Cerebellar nuclear complex (tissue), 1 donor: ENCODE measurements at regions not wholly inside any gene's neighbourhood (a gene's known extent, or its start where the extent isn't known, plus 50 kb on each side); places are given as distances from the start of the nearest gene placed in this dataset.
A peak's percentile ranks its signal among the peaks of the same experiment; 100 is the strongest.
"Not testable (repeated sequence)": the region's sequence is repeated elsewhere in the genome, so short reads cannot be mapped to it uniquely, and the experiment has no call there.

Source experiments
- DNase-seq, 2 experiments: peaks; one replicate each; lab custom pipeline; 2025; lab: John Stamatoyannopoulos, UW

DNA sequence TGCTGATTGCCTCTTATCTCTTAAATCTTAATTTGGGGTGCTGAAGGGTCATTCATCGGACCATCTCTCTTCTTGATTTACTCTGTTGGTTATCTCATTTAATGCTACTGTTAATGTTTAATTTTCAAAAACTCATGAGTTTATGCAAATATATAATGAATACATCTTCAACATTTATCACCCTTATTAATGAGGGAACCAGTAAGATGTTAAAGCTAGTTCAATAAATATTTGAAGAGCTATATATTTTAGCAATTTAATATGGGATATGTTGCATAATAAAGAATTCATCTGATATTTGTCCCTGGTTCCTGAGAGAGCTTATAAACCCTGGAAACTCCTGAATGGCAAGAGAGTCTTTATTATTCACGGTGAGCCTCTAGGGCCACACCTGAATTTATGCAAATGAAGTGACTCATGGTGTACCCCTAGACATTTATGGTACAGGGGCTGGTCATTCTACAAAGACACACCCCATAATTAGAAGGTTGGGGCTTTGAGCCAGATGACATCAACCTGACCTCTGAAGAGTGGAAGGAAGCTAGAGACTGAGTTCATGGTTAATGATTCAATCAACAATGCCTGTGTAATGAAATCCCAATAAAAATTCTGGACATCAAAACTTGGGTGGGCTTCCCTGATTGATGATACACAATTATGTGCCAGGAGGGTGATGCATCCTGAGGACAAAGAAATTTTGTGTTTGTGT lies 339.5 kb upstream of the ZNF608 start:
- no peak for DNase-seq

DNA sequence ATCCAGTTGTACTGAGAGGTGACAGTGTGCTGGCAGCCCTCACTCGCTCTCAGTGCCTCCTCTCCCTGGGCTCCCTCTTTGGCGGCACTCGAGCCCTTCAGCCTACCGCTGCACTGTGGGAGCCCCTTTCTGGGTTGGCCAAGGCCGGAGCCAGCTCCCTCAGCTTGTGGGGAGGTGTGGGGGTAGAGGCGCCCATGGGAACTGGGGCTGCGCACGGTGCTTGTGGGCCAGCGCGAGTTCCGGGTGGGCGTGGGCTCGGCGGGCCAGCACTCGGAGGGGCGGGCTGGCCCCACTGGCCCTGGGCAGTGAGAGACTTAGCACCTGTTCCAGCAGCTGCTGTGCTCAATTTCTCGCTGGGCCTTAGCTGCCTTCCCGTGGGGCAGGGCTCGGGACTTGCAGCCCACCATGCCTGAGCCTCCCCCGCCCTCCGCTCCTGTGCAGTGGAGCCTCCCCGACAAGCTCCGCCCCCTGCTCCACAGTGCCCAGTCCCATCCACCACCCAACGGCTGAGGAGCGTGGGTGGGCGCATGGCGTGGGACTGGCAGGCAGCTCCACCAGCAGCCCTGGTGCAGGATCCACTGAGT lies 342.2 kb upstream of the ZNF608 start:
- DNase-seq = no peak

DNA sequence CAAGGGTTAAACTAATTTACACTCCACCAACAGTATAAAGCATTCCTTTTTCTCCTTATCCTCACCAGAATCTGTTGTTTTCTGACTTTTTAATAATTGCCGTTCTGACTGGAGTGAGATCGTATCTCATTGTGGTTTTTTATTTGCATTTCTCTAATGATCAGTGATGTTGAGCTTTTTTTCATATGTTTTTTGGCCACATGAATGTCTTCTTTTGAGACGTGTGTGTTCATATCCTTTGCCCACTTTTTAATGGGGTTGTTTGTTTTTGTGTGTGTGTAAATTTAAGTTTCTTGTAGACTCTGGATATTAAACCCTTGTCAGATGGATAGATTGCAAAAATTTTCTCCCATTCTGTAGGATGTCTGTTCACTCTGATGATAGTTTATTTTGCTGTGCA lies 345.7 kb upstream of the ZNF608 start:
- not testable (repeated sequence) for DNase-seq

DNA sequence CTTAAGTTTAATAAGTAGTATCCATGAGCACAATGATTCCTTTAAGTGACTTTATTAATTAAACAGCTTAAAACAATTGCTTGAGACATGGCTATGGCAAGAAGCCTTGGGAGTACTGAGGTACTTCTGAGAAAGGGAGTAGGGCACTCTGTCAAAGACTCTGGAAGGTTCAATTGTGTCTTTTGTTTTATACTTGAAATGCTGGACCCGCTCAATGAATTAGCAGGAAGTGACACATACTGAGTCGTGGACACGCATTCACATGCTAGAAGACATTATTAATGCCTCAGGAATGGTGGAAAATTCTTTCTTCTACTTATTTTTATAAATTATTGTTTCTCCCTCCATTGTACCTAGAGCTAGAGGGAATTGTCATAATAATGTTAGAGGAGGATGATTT lies 347.3 kb upstream of the ZNF608 start:
- DNase-seq = no peak

DNA sequence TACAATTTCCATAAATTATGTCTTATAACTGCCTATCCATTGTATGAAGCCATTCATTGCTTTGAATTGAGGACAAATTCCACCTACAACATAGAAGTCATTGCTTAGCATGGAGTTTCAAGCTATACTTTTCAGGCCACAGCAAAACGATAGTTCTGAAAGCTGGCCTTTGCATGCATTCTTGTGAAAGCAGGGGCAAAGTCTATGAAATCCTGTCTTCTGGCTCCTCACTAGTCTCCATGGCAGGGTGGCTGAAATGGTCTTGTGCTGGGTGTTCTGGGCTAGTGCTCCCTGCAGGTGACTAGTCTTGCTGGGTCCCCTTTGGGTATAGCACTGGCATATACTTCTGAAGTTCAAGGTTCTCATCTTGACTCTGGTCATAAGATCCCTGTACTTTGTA lies 353.9 kb upstream of the ZNF608 start:
- no peak for DNase-seq

DNA sequence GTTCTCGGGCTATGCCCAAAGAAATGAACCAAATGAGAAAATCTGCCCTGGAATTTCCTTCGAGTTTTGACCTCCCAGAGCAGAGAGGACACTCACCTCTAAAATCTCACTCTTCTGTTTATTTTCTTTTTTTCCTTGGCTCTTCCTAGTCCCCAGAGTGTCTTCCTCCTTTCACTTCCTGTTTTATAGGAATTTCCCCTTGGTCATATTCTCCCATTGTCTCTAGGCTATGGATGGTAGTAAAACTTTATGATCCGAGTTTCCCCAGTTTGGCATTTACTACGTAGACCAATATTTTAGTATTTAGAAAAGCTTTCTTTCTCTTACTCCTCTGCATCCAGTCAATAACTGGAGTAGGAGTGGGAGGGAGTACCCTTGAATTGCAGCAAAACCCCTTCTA lies 354.5 kb upstream of the ZNF608 start:
- no peak for DNase-seq

DNA sequence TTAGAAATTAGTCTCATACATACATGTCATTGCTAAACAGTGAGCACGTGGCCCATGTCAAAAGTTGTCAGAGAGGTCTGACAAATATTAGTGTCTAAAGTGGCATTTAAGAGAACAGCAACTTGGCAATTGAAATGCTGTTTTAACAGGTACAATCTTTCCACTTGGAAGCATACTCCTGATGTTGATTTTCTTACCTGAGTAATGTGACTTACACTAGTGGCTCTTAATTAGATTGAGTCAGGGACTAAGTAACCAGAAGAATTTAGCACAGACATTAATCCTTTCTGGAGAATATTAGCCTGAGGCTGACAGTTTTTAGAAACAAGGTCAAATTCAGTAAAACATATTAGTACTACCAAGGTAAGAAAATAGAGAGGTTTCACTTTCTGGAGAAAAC lies 357.0 kb upstream of the ZNF608 start:
- DNase-seq = no peak

DNA sequence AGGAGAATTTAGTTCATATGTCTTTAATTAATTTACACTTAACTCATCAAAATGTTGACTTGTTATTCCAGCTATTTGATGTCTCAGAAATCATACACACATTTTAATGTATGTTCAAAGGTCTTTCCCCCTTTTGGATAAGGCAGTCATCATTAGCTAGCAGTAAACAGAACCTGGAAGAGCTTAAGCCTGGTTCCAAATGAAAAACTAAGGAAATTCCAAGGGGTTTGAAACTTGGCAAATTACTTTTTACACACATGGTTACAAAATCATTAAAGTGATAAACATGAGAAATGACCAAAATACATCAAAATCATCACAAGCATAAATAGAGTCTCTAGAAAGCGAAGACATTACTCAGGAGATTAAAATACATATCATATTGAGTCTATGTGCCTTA lies 359.8 kb upstream of the ZNF608 start:
- DNase-seq = no peak

DNA sequence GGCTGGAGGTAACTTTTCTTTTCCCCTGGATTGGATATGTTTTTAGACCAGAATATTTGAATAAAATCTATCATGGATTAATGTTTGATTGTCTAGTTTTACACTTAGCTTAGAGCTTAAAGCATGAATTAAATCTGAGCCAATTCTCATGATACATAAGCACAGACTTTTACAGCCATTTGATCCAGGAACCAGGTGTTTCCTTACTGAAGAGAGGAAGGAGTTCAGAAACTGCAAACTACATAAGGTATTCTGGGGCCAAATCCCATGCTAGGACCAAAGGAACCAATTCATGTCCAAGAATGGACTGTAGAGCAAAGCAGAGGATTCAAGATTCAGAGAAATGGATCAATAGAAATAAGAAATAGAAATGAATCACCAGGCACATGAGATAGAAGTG lies 360.4 kb upstream of the ZNF608 start:
- no peak for DNase-seq

DNA sequence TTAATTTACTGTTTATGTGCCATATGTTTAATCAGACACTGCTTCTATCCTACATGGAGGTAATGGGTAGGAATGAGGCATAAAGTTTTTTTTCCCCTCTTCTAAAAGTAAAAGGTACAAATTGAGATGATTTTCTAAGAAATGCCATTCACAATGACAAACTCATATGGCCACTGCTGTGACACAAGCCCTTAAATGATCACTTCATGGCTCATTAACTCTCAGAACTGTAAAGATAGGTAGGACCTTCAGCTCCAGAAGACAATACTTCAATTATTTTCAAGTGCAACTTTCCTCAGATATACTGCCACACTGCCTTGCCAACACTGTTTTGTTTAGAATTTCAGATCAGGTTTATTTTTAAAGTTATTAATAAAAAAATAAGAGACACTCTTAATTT lies 362.9 kb upstream of the ZNF608 start:
- no peak for DNase-seq

DNA sequence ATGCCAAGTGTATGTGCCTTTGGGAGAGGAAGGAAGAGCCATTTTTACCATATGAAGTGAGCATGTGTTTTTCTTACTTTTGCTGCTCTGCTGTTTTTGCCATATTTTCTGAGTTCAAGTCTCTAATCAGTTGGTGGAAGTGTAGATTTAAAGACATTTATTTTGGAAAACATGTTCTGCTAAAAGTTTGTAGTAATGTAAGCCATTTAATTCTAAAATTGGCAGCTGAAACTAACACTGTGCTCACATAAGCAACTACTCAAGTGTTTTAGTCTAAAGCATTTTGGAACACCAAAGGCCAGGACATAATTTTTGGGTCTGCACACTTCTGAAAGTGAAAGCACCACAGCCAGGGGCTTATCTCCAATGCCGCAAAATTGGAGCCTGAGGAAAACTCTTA lies 363.4 kb upstream of the ZNF608 start:
- no peak for DNase-seq

DNA sequence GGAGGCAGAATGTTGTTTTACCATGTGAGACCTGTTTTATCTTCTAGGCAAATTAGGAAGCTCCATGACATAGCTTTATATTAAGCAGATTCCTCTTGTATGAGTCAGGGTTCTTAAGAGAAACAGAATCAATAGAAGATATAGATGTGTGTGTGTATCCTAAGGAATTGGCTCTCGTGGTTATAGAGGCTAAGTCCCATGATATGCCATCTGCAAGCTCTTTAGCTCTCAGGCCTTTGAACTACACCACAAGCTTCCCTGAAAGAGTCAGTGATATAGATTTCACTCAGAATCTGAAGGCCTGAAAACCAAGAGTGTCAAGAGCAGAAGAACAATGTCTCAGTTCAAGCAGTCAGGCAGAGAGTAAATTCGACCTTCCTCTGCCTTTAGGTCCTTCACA lies 365.8 kb upstream of the ZNF608 start:
- no peak for DNase-seq

DNA sequence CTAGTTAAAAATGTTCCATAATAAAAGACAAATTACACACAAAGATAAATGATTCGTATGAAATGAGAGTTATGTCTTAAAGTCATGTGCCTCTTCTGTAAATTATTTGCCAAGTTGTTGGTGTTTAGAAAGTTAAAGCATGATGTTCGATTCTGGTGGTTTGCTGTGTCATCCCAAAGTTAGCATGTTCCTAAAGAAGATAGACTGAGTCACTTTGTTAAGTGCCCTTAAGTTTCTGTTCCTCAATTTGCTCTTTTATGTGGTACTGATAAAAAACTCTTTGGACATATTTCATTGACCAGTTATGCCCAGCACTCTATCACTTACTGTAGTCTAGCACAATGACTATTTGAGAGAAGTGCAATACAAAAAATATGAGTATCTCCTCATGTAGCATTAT lies 366.9 kb upstream of the ZNF608 start:
- no peak for DNase-seq

DNA sequence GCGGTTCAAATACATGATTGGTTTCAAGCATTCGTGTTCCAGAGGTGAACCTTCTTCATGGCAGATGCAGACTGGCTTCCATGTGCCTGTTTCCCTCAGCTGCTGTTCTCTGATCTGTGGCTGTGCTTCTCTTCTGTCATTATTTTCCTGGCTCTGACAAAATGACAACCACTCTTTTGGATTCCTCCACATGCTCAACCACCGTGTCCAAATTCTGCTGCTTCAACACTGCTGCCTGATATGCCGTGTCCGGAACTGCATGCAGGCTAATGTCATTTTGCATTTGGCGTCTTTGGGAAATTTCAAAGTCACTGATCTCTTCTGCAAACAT lies 368.7 kb upstream of the ZNF608 start:
- DNase-seq = no peak

DNA sequence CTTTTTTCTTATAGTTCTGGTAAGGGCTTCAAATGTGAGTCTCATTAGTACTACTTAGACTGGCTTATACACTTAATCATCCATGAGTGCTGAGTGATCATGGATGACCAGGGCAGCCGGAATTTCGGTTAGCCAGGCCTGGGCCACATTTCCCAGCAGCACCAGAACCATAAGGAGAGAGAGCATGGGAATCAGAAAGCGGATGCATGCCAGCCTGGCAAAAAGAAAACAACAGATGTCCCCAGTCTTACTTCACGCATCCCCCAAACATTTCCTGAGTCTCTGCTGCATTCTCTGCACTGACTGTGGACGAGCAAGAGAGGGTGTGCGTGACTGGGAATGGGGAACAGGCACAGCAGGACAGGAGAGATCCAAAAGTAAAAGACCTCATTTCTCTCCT lies 371.1 kb upstream of the ZNF608 start:
- peak in 1 of 2 experiments; percentile 38 for DNase-seq

DNA sequence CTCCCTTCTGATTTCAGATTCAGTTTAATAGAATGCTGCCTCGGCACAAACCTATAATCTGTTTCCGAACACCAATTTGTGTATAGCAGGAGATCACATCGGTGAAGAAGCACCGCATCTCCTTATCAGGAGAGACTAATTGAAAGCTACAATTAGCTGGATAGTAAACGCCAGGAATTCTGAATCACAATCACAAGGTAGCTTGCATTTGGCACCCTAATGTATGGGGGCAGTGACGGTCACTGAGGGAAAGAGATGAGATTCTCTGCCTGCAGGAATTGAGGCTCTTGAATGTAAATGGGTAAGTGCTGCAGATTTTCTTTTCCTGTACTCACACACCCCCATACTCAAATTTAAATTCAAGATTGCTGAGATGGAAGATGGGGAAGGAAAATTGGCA lies 373.6 kb upstream of the ZNF608 start:
- no peak for DNase-seq

DNA sequence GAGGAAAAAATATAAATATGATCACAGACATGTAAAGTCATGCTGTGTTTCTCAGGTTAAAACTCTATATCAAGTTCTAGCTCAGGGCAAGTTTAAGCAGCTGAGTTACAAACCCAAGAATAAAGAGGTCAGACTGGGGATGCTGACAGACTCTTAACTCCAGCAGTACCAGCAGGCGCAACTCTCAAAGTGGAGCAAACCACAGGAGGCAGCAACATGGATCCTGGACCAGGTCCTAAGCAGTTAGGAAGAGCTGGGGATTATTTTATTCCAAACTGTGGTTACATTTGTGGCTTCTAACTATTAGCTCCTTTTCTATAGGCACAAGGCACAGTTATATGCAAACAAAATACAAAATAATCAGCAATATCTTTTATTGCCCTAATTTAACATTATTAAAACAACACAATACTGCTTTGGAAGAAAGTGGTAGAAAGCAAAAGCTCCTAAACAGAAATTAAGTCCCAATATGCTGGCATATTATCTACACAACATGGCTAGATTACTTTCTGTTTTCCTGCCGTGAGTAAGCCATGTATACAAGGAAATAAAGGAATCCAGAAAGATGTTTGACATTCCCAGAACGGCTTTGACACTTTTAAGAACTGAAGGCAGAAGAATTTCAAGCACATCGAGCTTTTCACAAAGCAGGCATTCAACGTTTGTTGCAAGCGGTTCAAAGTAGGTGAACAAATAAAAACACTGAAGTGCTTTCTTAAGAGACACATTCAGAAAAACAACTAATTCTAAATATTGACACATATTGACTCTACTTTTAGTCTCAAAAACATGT lies 378.8 kb upstream of the ZNF608 start:
- DNase-seq = no peak

DNA sequence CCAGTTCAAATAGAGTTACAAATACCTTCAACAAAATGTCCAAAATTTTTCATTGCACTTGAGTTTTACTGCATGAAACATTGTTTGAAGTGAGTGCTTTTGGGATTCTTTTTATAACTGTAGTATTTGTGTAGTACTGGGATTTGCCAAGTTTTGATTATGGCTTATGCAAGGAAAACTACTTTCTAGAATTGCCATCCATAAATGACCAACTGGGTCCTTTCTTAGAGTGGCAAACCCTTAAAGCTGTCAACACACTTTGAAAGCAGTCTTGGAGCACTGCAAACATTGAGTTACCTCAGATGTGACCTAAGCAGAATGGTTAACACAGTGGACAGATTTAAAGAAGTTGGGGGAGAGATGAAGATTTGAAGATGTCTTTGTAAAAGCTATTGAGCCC lies 379.6 kb upstream of the ZNF608 start:
- no peak for DNase-seq

DNA sequence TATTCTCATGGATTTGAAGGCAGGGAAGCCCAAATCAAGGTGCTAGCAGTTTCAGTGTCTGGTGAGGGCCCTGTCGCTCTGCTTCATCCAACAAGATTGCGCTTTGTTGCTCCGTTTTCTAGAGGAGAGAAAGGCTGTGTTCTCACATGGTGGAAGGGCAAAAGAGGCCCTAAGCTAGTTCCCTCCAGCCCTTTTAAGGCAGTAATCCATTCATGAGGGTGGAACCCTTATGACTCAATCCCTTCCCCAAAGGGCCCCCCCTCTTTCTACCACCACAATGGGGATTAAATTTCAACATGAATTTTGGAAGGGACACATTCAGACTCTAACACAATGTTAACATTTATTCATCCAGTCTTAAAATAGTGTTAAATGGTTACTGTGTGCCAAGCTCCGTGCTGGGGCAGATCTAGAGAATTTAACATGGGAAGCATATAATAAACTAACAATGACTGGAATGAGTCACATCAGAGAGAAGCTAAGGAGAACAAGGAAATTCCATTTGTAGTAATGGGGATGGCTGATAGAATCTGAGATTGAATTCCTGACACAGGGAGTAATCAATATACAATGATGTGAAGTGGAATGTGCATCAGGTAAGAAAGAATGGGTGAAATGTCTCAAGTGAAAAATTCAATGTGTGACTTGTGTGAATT lies 382.8 kb upstream of the ZNF608 start:
- no peak for DNase-seq

DNA sequence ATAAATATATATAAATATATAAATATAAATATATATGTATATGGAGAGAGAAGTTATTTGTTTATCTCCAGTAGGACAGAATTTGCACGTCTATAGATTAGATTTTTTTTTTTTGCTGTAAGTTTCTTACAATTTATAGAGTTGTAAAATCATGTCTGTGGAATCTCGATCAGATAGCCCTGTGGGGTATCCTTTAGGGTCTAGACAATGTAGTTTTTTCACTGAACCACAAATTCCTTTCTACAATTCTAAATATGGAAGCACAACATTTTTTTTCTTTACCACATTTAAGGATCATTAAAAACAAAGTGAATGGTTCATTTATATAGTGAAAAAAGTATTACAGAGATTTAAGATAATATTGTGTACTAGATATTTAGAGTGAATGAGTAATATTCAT lies 384.2 kb upstream of the ZNF608 start:
- DNase-seq = no peak

DNA sequence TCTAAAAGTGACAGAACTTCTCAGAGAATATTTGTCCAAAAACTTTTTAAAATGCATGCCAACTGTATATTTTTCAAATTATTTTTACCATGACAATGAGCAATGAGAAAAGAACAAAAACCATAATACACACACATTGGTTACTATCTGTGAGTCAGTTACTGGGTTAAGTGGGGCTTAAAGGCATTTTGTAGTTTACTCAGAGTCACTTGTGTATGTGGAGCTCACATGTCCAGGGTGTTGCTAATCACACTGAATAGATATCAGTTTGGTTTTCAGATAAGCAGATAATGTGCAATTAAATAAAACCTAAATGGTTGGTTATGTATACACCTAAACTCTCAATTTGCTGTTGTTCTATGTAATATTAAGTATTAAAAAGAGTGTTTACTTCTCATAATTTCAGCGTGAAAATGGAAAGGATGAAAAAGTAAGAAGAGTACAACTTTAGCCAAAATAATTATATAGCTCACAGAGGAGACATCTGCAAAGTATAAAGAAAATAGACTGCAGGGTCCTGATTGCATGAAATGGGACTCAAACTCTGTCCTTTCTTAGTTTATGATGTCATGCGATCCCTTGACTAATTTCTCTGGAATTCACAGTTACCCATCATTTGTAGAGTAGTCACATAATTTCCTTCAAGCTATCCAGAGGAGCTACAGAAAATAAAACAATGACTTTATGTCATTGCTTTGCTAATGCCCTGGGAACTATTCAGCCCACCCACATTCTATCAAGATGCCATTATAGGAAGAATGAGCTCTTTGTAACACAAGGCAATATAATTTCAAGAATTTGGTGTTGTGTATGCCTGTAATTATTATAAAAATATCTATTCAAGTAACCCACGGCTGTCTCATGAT lies 388.0 kb upstream of the ZNF608 start:
- no peak for DNase-seq

DNA sequence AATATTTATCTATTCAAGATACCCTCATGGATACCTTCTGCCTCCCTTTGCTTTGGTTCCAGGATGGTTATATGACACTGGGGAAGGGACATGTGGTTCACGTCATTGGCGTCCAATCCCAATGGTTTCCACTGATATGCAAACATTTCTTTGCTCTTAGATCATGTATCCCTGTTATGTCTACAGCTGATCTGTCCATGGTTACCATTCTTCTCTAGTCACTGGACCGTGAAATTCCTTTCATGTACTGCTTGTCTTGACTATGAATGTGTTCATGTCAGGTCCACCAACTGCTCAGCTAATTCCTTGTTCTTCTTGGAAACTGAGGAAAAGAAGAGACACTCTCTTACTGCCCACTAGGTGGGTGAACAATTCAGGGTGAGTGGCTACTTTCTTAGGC lies 391.1 kb upstream of the ZNF608 start:
- no peak for DNase-seq
